K562 (cell line): ENCODE measurements at regions not wholly inside any gene's neighbourhood (a gene's known extent, or its start where the extent isn't known, plus 50 kb on each side); places are given as distances from the start of the nearest gene placed in this dataset.

Experiments
- ATAC-seq: fragments of 200-7000 bp; cut with Tn5 transposase; 3 replicates; pipeline ENCODE4 v1.9.1; 2020; ENCODE audit warnings: moderate library complexity
- BruUV-seq: library from RNA; stranded (reverse); fragments of 400-500 nt; replicated peaks from 2 replicates; lab custom pipeline; 2021; lab: Mats Ljungman, UMichigan
- CTCF ChIA-PET: fragments of 300-600 bp; formaldehyde crosslinking; extraction: SDS; loops from one replicate; lab custom pipeline; 2021; ENCODE audit warnings: low intra/inter-chr PET ratio; lab: Yijun Ruan, JAX
- POLR2A ChIA-PET: fragments of 300-600, 350-650 bp; sonication (Branson Sonifier 250); formaldehyde crosslinking; extraction: SDS; loops from one replicate; lab custom pipeline; 2021; ENCODE audit warnings: antibody characterized with exemption, inconsistent platforms; lab: Yijun Ruan, JAX
- DNase-seq, 4 experiments: peaks; one replicate each; pipeline versions ENCODE4 v3.0.0 to v3.0.0-alpha.2; 2011 to 2018; ENCODE audit warnings: low spot score in 3 of 4, mixed read lengths in 3 of 4; ENCODE audit errors: extremely low read depth in 1 of 4
- FAIRE-seq: peaks from 2 replicates; lab custom pipeline; 2011; peaks lifted over from hg19 to GRCh38; lab: Jason Lieb, UNC
- H2AFZ ChIP-seq: 2 replicates; pipeline ENCODE4 v1.6.0; 2011; ENCODE audit warnings: low read depth, low read length, control low read depth, inconsistent platforms
- H3K27ac ChIP-seq: fragments of 200-600 bp; 3 replicates; pipeline ENCODE4 v1.8.0; 2011; ENCODE audit warnings: low read depth, mild to moderate bottlenecking, control low read depth, inconsistent platforms, low read length, moderate library complexity, mixed read lengths; ENCODE audit errors: extremely low read depth
- H3K27me3 ChIP-seq, 2 experiments: fragments of 300-600 bp in 1 of 2; 2 replicates in 1 of 2; 3 replicates in 1 of 2; pipeline versions ENCODE4 v1.6.0 to v1.8.0; 2011; ENCODE audit warnings: inconsistent platforms in 2 of 2, low read length in 2 of 2, mild to moderate bottlenecking in 1 of 2, mixed read lengths in 1 of 2, moderate library complexity in 1 of 2; ENCODE audit not compliant: control insufficient read depth in 2 of 2, insufficient read depth in 2 of 2
- H3K36me3 ChIP-seq: fragments of 300-600 bp; 3 replicates; pipeline ENCODE4 v1.8.0; 2011; ENCODE audit warnings: mild to moderate bottlenecking, low read length, inconsistent platforms; ENCODE audit not compliant: control insufficient read depth, insufficient read depth
- H3K4me1 ChIP-seq, 2 experiments: fragments of 200-600 bp in 1 of 2; replicated peaks in 1 of 2; 2 replicates in 1 of 2; 3 replicates in 1 of 2; pipeline versions ENCODE4 v1.5.1 to v1.8.0; 2011; ENCODE audit warnings: inconsistent platforms in 2 of 2, low read length in 2 of 2, mild to moderate bottlenecking in 1 of 2, mixed read lengths in 1 of 2, moderate library complexity in 1 of 2; ENCODE audit not compliant: control insufficient read depth in 2 of 2, insufficient read depth in 2 of 2
- H3K4me2 ChIP-seq: 2 replicates; pipeline ENCODE4 v1.6.1; 2011; ENCODE audit warnings: low read length, control low read depth, inconsistent platforms, mixed read lengths; ENCODE audit not compliant: insufficient read depth
- H3K4me3 ChIP-seq: fragments of 200-600 bp; sonication (generic), shearing (Covaris generic); 2 replicates; pipeline ENCODE4 v1.5.1; 2016; ENCODE audit warnings: control low read depth, inconsistent platforms
- H3K79me2 ChIP-seq: fragments of 200-600 bp; 3 replicates; pipeline ENCODE4 v1.8.0; 2011; ENCODE audit warnings: low read length, inconsistent platforms; ENCODE audit not compliant: control insufficient read depth, insufficient read depth
- H3K9ac ChIP-seq, 2 experiments: 2 replicates each; pipeline versions ENCODE4 v1.6.0 to v1.6.1; 2011; ENCODE audit warnings: low read depth in 2 of 2, low read length in 2 of 2, control low read depth in 1 of 2, inconsistent platforms in 1 of 2, mild to moderate bottlenecking in 1 of 2, mixed read lengths in 1 of 2; ENCODE audit not compliant: insufficient read depth in 1 of 2
- H3K9me1 ChIP-seq: one replicate; pipeline ENCODE4 v1.6.0; 2011; ENCODE audit warnings: inconsistent platforms, mild to moderate bottlenecking, low read length, moderate library complexity; ENCODE audit not compliant: control insufficient read depth, insufficient read depth
- H3K9me3 ChIP-seq: replicated peaks from 2 replicates; pipeline ENCODE4 v1.5.1; 2011; ENCODE audit warnings: low read depth, low read length, inconsistent platforms; ENCODE audit not compliant: control insufficient read depth, insufficient read depth
- H4K20me1 ChIP-seq: replicated peaks from 2 replicates; pipeline ENCODE4 v1.6.1; 2011; ENCODE audit warnings: low read length, inconsistent platforms, mixed read lengths; ENCODE audit not compliant: control insufficient read depth, insufficient read depth
- DIDO1 ChIP-seq: fragments of 450-650 bp; IDR thresholded peaks from 2 replicates; pipeline ENCODE4 v1.6.1; 2016; ENCODE audit warnings: low read depth, missing biosample characterization, missing genetic modification characterization
- HDAC2 ChIP-seq: fragments of 450-650 bp; IDR thresholded peaks from 2 replicates; pipeline ENCODE4 v1.6.1; 2016; ENCODE audit warnings: mild to moderate bottlenecking
- MCM3 ChIP-seq: fragments of 450-650 bp; IDR thresholded peaks from 2 replicates; pipeline ENCODE4 v1.6.1; 2016
- MXI1 ChIP-seq: IDR thresholded peaks from 2 replicates; pipeline ENCODE4 v1.6.1; 2011; ENCODE audit warnings: low read depth, mild to moderate bottlenecking, improper control_type of control experiment, low read length
- NFRKB ChIP-seq: fragments of 450-650 bp; IDR thresholded peaks from 2 replicates; pipeline ENCODE4 v1.6.1; 2016; ENCODE audit warnings: low read depth
- NKRF ChIP-seq: fragments of 450-650 bp; IDR thresholded peaks from 2 replicates; pipeline ENCODE4 v1.6.1; 2016; ENCODE audit warnings: borderline replicate concordance
- RBM15 ChIP-seq: fragments of 200-400 bp; formaldehyde crosslinking; IDR thresholded peaks from 2 replicates; pipeline ENCODE4 v1.6.1; 2018; ENCODE audit warnings: mild to moderate bottlenecking, low read length, moderate library complexity; ENCODE audit not compliant: insufficient read depth
- SETDB1 ChIP-seq: IDR thresholded peaks from one replicate; pipeline ENCODE4 v1.6.1; 2012; ENCODE audit warnings: low read length, control low read depth, inconsistent platforms
- SMARCE1 ChIP-seq: fragments of 450-650 bp; IDR thresholded peaks from 2 replicates; pipeline ENCODE4 v1.7.1; 2016; ENCODE audit warnings: mild to moderate bottlenecking
- SRSF7 ChIP-seq: fragments of 200-400 bp; formaldehyde crosslinking; optimal IDR thresholded peaks from 2 replicates; pipeline ENCODE3; 2017; ENCODE audit warnings: mild to moderate bottlenecking, low read depth, low read length
- ZFP36 ChIP-seq: fragments of 150-350 bp; IDR thresholded peaks from 2 replicates; pipeline ENCODE4 v1.6.1; 2018; ENCODE audit warnings: low read length, low read depth; ENCODE audit not compliant: partially characterized antibody
- ZNF253 ChIP-seq: fragments of 250-450 bp; sonication (Bioruptor Pico); conservative IDR thresholded peaks from 2 replicates; pipeline ENCODE4 v1.6.1; 2021; ENCODE audit warnings: mild to moderate bottlenecking
- ZNF764 ChIP-seq: fragments of 250-450 bp; sonication (Bioruptor Pico); IDR thresholded peaks from 2 replicates; pipeline ENCODE4 v1.4.0; 2020; ENCODE audit warnings: low read depth, mild to moderate bottlenecking, moderate library complexity
- WGBS: fragments of 100-300 bp; shearing (Covaris generic); methylation state at CpG from one replicate; pipeline ENCODE4 v1.1.6; 2016; ENCODE audit warnings: low coverage, mixed read lengths; ENCODE audit not compliant: insufficient coverage; ENCODE audit errors: missing lambda C conversion rate; 5-methylcytosine and 5-hydroxymethylcytosine counted together
- in situ Hi-C: fragments of 300-500 bp; cut with MboI; formaldehyde crosslinking; loops from 4 replicates; pipeline ENCODE4 v1.15.0; 2018; ENCODE audit warnings: inconsistent platforms, mixed read lengths
- intact Hi-C: fragments of 100-400 bp; cut with micrococcal nuclease; formaldehyde crosslinking; loops from 2 replicates; pipeline ENCODE4 v1.14.2; 2022
- TF ChIP-seq, protein P1 (sequence below): fragments of 450-650 bp; IDR thresholded peaks from 2 replicates; pipeline ENCODE4 v1.6.1; 2017; ENCODE audit warnings: antibody characterized with exemption
- TF ChIP-seq, protein P2 (sequence below): fragments of 250-450 bp; sonication (Bioruptor Pico); IDR thresholded peaks from 2 replicates; pipeline ENCODE4 v1.8.0; 2021; ENCODE audit warnings: moderate library complexity, mild to moderate bottlenecking, inconsistent platforms

GRCh38 chr10:3306050-3306449 is 133.5 kb upstream of the PITRM1 start (continued):
- TF ChIP-seq NKRF (no peak), SETDB1 (no peak)
- TF ChIP-seq, all 486 proteins: peak for 0

DNA sequence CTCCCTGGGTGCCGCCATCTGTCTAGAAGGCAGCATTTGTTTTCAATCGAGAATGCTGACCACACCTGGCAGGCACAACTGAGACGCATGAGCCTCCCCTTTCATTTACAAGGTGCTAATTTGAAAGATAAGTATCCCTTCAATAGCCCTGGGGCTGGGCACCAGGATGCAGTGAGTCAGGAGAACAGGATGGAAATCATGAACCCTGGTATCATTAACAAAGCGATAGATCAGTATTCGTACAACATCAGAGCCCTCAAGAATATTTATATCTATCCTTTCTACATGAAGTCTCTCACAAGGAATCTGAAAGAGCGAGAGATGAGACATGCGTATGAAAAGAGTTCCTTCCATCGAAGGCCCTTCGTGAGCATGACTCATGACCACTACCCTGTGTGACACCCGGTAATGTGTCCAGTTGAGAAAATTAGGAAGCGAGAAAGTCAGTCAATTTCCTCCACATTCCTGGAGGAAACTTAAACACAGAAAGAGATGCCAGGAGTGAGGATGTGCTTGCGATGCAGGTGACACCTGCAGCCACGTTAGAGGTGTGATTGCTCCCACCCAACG is 123.1 kb upstream of the PITRM1 start:
- Histone ChIP-seq H3K4me2 (no peak overlapping the region), H4K20me1 (no peaks in the 10 kb centered on the region), H3K36me3 (no peaks in the 10 kb centered on the region), H3K27ac (no peak overlapping the region), H3K27me3 (peaks cover 30 to 53% of the 10 kb centered on the region in 2 experiments; a peak in 4 of 5 replicates), H3K9me1 (no peaks in the 10 kb centered on the region), H3K4me1 (no peaks in the 10 kb centered on the region; a peak in 1 of 5 replicates), H3K9ac (no peak overlapping the region), H3K9me3 (no peaks in the 10 kb centered on the region), H3K79me2 (no peaks in the 10 kb centered on the region), H2AFZ (no peak overlapping the region), H3K4me3 (no peak overlapping the region)
- no peak for TF ChIP-seq MCM3
- TF ChIP-seq, protein P1, sequence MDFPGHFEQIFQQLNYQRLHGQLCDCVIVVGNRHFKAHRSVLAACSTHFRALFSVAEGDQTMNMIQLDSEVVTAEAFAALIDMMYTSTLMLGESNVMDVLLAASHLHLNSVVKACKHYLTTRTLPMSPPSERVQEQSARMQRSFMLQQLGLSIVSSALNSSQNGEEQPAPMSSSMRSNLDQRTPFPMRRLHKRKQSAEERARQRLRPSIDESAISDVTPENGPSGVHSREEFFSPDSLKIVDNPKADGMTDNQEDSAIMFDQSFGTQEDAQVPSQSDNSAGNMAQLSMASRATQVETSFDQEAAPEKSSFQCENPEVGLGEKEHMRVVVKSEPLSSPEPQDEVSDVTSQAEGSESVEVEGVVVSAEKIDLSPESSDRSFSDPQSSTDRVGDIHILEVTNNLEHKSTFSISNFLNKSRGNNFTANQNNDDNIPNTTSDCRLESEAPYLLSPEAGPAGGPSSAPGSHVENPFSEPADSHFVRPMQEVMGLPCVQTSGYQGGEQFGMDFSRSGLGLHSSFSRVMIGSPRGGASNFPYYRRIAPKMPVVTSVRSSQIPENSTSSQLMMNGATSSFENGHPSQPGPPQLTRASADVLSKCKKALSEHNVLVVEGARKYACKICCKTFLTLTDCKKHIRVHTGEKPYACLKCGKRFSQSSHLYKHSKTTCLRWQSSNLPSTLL: no peak
- no peak for TF ChIP-seq NFRKB
- TF ChIP-seq RBM15: no peak
- no peak for TF ChIP-seq MXI1
- no peak for TF ChIP-seq ZNF764
- TF ChIP-seq DIDO1: no peak
- TF ChIP-seq, protein P2, sequence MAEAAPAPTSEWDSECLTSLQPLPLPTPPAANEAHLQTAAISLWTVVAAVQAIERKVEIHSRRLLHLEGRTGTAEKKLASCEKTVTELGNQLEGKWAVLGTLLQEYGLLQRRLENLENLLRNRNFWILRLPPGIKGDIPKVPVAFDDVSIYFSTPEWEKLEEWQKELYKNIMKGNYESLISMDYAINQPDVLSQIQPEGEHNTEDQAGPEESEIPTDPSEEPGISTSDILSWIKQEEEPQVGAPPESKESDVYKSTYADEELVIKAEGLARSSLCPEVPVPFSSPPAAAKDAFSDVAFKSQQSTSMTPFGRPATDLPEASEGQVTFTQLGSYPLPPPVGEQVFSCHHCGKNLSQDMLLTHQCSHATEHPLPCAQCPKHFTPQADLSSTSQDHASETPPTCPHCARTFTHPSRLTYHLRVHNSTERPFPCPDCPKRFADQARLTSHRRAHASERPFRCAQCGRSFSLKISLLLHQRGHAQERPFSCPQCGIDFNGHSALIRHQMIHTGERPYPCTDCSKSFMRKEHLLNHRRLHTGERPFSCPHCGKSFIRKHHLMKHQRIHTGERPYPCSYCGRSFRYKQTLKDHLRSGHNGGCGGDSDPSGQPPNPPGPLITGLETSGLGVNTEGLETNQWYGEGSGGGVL: no peak
- TF ChIP-seq ZFP36: no peak
- no peak for TF ChIP-seq SMARCE1
- TF ChIP-seq ZNF253 (CRISPR knock-in tag): no peak
- TF ChIP-seq SRSF7: no peak
- no peak for TF ChIP-seq HDAC2
- no peak for DNase-seq
- POLR2A ChIA-PET: interaction anchor here (0.8 kb wide), 1 partner anchor 511 kb away, joined by 3 read pairs; no protein-coding TSS in a partner anchor
- no TSS peak for BruUV-seq
- intact Hi-C loops: no loop called here
- in situ Hi-C loops: no loop called here
- FAIRE-seq: no peak
- 4% methylated on average over 14 of the region's 14 CpGs for WGBS
- no peak for ATAC-seq
- CTCF ChIA-PET: no interaction called here
